Erythroblast (primary cell): ENCODE measurements at regions not wholly inside any gene's neighbourhood (a gene's known extent, or its start where the extent isn't known, plus 50 kb on each side); places are given as distances from the start of the nearest gene placed in this dataset.
"Not testable (repeated sequence)": the region's sequence is repeated elsewhere in the genome, so short reads cannot be mapped to it uniquely, and the experiment has no call there.

Experiments used
- DNase-seq, 2 experiments: peaks; one replicate each; lab custom pipeline; 2025; lab: John Stamatoyannopoulos, UW
- GATA1 ChIP-seq: IDR thresholded peaks from 2 replicates; pipeline ENCODE4 v1.6.1; 2011; ENCODE audit warnings: low read depth, mild to moderate bottlenecking, control low read depth, low read length, moderate library complexity
- POLR2A ChIP-seq: IDR thresholded peaks from 2 replicates; pipeline ENCODE4 v1.6.1; 2011; ENCODE audit warnings: mild to moderate bottlenecking, low read length

DNA sequence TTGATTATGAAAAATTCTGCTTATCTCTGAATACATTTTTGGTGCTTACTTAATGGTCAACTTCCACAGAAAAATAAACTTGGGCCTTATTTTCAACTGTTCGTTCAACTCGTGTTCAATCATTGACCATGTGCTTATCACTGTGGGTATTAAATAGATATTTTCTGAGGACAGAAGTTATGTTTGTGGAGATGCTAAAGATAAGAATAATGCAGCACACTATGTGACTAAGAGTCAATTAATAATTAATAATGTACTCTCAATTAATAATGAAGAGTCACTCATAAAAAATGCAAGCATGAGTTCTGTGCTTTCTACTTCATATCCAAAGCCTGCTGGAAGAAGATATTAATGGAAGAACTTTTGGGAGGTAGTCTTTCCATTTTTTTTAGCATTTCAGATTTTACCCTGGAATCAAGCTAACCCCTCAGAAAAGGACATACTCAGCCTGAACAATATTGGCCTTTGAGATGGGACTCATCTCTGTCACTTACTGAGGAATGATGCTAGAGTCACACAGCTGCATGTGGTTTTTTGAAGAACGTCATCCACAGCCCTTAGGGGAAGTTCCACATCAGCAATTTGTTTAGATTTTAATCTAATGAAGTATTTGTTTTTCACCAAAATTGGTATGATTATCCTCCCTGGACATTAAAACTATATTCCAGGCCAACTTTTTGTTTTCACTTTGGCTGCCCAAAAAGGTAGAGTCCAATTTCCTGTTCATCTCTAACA lies 191.9 kb upstream of the CRIM1 start:
- TF ChIP-seq GATA1 (no peak), POLR2A (no peak)
- no peak for DNase-seq

DNA sequence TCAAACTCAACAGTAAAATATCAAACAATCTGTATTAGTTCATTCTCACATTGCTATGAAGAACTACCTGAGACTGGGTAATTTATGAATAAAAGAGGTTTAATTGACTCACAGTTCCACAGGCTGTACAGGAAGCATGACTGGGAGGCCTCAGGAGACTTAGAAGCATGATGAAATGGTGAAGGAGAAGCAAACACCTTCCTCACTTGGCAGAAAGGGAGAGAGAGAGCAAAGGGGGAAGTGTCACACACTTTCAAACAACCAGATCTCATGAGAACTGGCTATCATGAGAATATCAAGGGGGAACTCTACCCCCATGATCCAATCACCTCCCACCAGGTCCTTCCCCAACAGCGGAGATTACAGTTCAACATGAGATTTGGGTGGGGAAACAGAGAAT lies 198.5 kb upstream of the CRIM1 start:
- DNase-seq: not testable (repeated sequence)

GRCh38 chr2:36147670-36148390 lies 207.7 kb upstream of the CRIM1 start:
- no peak for DNase-seq
- TF ChIP-seq GATA1 (no peak), POLR2A (no peak)

GRCh38 chr2:36146765-36147164 lies 208.8 kb upstream of the CRIM1 start:
- TF ChIP-seq GATA1: no peak
- TF ChIP-seq POLR2A: no peak

GRCh38 chr2:36140391-36140790 lies 215.2 kb upstream of the CRIM1 start:
- no peak for DNase-seq
- TF ChIP-seq GATA1 (no peak), POLR2A (no peak)

More at GRCh38 chr2:36146765-36147164, 208.8 kb upstream of the CRIM1 start:
- no peak for DNase-seq

DNA sequence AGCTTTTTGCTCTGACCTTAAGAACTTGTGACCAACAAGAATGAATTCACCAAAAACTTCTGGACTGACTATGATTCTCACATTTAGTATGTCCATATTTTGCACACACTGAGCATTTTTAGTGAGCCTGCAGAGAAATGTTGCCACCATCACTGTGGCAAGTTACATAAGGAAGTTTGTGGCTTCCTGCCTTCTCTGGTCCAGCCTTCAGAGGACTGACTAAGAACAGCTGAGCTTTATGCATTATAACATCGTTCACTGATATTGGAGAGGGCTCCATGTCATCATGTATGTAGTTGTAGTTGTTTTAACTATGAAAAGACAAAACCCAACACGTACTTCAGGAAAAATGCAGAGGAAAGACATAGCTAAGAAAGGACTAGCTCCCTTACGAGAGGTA lies 218.0 kb upstream of the CRIM1 start:
- no peak for DNase-seq

DNA sequence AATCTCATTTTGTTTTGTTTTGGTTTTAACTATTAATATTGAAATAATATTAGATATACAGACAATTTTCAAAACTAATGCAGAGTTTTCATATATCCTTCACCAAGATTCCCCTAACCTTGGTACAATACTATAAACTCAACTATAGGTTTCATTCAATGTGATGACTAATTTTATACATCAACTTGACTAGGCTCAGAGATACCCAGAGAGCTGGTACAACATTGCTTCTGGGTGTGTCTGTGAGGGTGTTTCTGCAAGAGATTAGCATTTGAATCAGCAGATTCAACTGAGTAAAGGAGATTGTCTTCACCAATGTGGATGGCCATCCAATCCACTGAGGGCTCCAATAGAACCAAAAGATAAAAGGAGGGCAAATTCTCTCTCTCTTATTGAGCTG lies 221.3 kb upstream of the CRIM1 start:
- TF ChIP-seq GATA1: no peak
- no peak for DNase-seq

More for the DNA sequence above, 218.0 kb upstream of the CRIM1 start:
- TF ChIP-seq POLR2A: no peak
- no peak for TF ChIP-seq GATA1

GRCh38 chr2:36128359-36128758 lies 227.2 kb upstream of the CRIM1 start:
- TF ChIP-seq GATA1 (no peak), POLR2A (no peak)

DNA sequence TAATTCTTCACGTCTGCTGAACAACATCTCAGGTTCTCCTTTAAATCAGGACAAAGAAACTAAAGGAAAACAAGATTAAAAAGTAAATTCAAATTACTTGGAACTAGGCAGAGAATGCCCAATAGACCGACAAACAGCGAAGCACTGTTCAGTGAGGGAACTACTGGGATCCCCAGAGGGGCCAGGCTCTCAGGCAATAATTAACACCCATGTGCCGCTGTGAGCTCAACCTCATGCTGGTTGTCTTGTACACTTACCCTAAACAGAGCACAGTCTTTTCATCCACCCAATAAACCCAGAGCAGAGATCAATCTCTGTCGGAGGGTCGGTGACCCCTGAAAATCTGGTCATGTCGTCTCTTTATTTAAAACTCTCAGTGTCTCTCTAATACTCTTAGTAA lies 229.9 kb upstream of the CRIM1 start:
- DNase-seq: no peak
- TF ChIP-seq POLR2A (no peak), GATA1 (no peak)

More at GRCh38 chr2:36128359-36128758, 227.2 kb upstream of the CRIM1 start:
- no peak for DNase-seq

DNA sequence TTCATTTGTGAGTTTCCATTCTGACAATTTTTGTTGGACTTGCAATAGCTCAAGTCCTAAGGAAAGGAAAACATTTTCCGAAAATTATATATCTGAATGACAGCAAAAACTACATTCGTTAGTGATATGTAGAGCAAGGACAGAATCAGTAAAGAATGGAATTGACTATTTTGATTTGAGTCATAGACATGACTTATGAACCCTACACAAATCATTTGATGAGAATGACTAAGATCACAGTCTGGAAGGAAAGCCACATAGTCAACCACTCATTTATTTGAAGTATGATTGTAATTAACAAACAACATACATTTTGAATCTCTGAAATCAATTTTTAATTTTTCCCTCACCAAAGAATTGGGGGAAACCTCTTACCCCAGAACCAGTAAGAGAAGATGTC lies 231.6 kb upstream of the CRIM1 start:
- no peak for TF ChIP-seq GATA1
- no peak for TF ChIP-seq POLR2A
- no peak for DNase-seq

DNA sequence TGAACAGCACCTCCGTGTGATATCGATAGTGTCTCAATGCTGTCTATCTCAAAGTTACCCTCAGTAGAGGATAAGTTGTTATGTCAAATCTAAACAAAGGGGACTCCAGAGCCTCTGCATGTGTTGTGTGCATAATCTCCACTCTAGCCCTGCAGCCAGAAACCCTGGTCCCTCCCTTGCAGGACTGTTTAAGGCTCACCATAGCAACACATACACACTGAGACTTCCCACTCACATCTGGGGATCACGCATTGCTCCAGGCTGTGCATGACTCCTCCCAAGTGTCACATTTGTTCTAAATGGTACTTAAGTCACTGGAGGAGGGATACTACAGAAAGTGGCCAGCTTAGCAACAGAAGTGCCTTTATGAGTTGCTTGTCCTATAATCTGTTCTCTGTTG lies 258.6 kb upstream of the CRIM1 start:
- TF ChIP-seq POLR2A (no peak), GATA1 (no peak)

GRCh38 chr2:36091844-36092741 lies 263.5 kb upstream of the CRIM1 start:
- not testable (repeated sequence) for DNase-seq

More for the DNA sequence above, 258.6 kb upstream of the CRIM1 start:
- no peak for DNase-seq

GRCh38 chr2:36088716-36089328 lies 266.8 kb upstream of the CRIM1 start:
- TF ChIP-seq POLR2A: no peak
- no peak for TF ChIP-seq GATA1

More at GRCh38 chr2:36088716-36089328, 266.8 kb upstream of the CRIM1 start:
- no peak for DNase-seq
